ENCODE measurements at regions not wholly inside any gene's neighbourhood (a gene's known extent, or its start where the extent isn't known, plus 50 kb on each side); places are given as distances from the start of the nearest gene placed in this dataset.

DNA sequence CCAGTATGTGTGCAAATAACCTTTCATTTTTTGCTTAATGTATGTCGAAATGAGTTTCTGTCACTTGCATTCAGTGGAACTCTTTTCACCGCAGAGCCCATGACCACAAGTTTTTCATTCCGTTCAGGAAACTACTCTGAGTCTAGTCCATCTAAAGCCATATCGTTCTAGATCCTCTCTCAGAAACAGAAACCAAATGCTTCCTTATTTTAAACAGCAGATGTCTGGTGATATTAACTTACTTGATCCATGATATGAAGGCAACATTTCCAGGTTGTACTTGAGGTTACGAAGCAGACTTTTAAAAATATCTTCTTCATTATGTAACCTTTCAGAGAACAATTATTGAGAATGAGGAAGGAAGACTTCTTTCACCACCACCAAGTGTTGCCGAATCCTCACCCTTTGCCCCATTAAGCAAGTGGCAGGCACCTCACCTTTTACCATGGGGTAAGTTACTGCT lies 72.4 kb upstream of the GNAQ start:
- Mint-ChIP-seq H3K4me1 (no peaks in the 10 kb centered on the region), H3K36me3 (no peaks in the 10 kb centered on the region), H3K27me3 (ENCODE audit: insufficient read depth, low read depth) (no peaks in the 10 kb centered on the region), H3K9me3 (no peaks in the 10 kb centered on the region), H3K4me3 (no peak overlapping the region), H3K27ac (no peak overlapping the region)
- TF ChIP-seq EZH2 (IDR thresholded peaks at IDR 0.05) (no peak), EZH2phosphoT487 (IDR thresholded peaks at IDR 0.05) (no peak)
- Histone ChIP-seq H3K27me3 (no peaks in the 10 kb centered on the region), H2AFZ (replicated peaks) (no peak overlapping the region), H3K4me1 (peaks cover 7% of the 10 kb centered on the region), H4K20me1 (ENCODE audit: low read depth) (no peaks in the 10 kb centered on the region), H3K9me3 (ENCODE audit: low read depth) (no peaks in the 10 kb centered on the region), H3K79me2 (ENCODE audit: low read depth) (no peaks in the 10 kb centered on the region), H3K36me3 (no peaks in the 10 kb centered on the region), H3K4me3 (no peak overlapping the region), H3K4me2 (no peak overlapping the region), H3K9ac (no peak overlapping the region), H3K27ac (no peak overlapping the region), H3F3A (ENCODE audit: low read depth) (no peaks in the 10 kb centered on the region)
- no peak for DNase-seq (ENCODE audit: low spot score)

DNA sequence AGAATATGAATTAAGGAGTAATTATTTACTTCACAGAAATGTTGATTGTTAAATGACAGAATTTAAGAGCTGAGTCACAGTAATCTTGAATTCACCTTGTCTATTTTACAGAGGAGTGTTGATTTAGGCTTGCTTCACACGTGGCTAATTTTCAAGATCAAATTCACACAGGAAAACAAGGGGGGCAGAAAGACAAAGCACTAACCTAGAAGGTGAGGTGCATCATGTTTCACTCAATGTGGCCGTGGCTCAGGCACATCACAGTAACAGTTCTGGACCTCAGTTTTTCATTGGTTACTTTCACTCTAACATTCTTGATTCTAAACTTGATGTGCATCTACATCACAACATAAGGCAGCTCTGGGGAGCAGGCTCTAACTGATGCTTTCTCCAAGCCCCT lies 69.6 kb upstream of the GNAQ start:
- no peak for DNase-seq (ENCODE audit: low spot score)
- H3K79me2 ChIP-seq (ENCODE audit: low read depth), result no peaks in the 10 kb centered on the region
- no peaks in the 10 kb centered on the region for H3K9me3 Mint-ChIP-seq
- no peak overlapping the region for H3K9ac ChIP-seq
- no peaks in the 10 kb centered on the region for H3F3A ChIP-seq (ENCODE audit: low read depth)
- no peak overlapping the region for H2AFZ ChIP-seq (replicated peaks)
- no peaks in the 10 kb centered on the region for H4K20me1 ChIP-seq (ENCODE audit: low read depth)
- no peak overlapping the region for H3K27ac ChIP-seq
- no peak overlapping the region for H3K27ac Mint-ChIP-seq
- peaks cover 6% of the 10 kb centered on the region for H3K4me1 Mint-ChIP-seq
- no peaks in the 10 kb centered on the region for H3K36me3 Mint-ChIP-seq
- peaks cover 15% of the 10 kb centered on the region for H3K4me1 ChIP-seq
- no peaks in the 10 kb centered on the region for H3K27me3 Mint-ChIP-seq (ENCODE audit: insufficient read depth, low read depth)
- no peak overlapping the region for H3K4me3 Mint-ChIP-seq
- no peaks in the 10 kb centered on the region for H3K36me3 ChIP-seq
- H3K4me2 ChIP-seq, result no peak overlapping the region
- H3K27me3 ChIP-seq, result no peaks in the 10 kb centered on the region
- no peaks in the 10 kb centered on the region for H3K9me3 ChIP-seq (ENCODE audit: low read depth)
- no peak overlapping the region for H3K4me3 ChIP-seq
- no peak for TF ChIP-seq EZH2phosphoT487 (IDR thresholded peaks at IDR 0.05)
- TF ChIP-seq, protein P1, sequence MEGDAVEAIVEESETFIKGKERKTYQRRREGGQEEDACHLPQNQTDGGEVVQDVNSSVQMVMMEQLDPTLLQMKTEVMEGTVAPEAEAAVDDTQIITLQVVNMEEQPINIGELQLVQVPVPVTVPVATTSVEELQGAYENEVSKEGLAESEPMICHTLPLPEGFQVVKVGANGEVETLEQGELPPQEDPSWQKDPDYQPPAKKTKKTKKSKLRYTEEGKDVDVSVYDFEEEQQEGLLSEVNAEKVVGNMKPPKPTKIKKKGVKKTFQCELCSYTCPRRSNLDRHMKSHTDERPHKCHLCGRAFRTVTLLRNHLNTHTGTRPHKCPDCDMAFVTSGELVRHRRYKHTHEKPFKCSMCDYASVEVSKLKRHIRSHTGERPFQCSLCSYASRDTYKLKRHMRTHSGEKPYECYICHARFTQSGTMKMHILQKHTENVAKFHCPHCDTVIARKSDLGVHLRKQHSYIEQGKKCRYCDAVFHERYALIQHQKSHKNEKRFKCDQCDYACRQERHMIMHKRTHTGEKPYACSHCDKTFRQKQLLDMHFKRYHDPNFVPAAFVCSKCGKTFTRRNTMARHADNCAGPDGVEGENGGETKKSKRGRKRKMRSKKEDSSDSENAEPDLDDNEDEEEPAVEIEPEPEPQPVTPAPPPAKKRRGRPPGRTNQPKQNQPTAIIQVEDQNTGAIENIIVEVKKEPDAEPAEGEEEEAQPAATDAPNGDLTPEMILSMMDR (IDR thresholded peaks at IDR 0.05), result no peak
- no peak for TF ChIP-seq EZH2 (IDR thresholded peaks at IDR 0.05)

DNA sequence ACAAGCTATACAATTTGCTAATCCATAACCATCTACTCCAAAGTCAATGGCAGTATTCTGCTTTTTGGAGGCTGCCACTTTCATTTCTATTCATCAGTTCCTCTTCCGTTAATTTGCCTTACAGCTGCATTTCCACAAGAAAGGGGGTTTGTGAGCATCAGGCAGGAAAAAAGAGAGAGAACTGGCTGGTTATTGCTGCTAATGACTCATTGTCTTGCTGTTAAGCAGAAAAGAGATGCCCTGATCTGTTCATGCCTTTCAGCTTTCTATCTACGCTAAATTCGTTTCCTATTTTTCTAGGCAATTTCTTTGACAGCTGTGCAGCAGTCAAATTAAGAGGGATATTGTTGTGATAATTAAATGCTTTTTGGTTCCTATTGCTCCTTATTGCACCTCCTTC lies 65.9 kb upstream of the GNAQ start:
- H3K9ac ChIP-seq, result no peak overlapping the region

DNA sequence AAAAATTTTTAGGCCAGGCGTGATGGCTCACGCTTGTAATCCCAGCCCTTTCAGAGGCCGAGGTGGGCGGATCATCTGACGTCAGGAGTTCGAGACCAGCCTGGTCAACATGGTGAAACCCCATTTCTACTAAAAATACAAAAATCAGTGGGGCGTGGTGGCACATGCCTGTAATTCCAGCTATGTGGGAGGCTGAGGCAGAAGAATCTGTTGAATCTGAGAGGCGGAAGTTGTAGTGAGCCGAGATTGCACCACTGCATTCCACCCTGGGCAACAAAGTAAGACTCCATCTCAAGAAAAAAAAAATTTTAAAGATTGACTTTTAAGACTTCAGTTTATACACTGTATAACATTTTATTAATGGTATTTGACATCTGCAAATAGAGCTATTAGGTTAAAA lies 60.1 kb upstream of the GNAQ start:
- no peaks in the 10 kb centered on the region for H3K27me3 ChIP-seq
- DNase-seq (ENCODE audit: low spot score), result no peak
- no peak overlapping the region for H2AFZ ChIP-seq (replicated peaks)
- no peaks in the 10 kb centered on the region for H3K27me3 Mint-ChIP-seq (ENCODE audit: insufficient read depth, low read depth)
- no peak overlapping the region for H3K4me3 ChIP-seq
- no peaks in the 10 kb centered on the region for H3K36me3 ChIP-seq
- H3K4me3 Mint-ChIP-seq, result no peak overlapping the region
- no peaks in the 10 kb centered on the region for H3K4me1 Mint-ChIP-seq
- no peak overlapping the region for H3K27ac ChIP-seq
- H3K36me3 Mint-ChIP-seq, result no peaks in the 10 kb centered on the region
- H3K9me3 Mint-ChIP-seq, result peaks cover 7% of the 10 kb centered on the region
- H4K20me1 ChIP-seq (ENCODE audit: low read depth), result no peaks in the 10 kb centered on the region
- no peak overlapping the region for H3K9ac ChIP-seq
- H3K4me1 ChIP-seq, result no peaks in the 10 kb centered on the region
- no peak overlapping the region for H3K27ac Mint-ChIP-seq
- H3F3A ChIP-seq (ENCODE audit: low read depth), result no peaks in the 10 kb centered on the region
- TF ChIP-seq EZH2phosphoT487 (IDR thresholded peaks at IDR 0.05) (no peak), EZH2 (IDR thresholded peaks at IDR 0.05) (no peak)
- TF ChIP-seq, protein P1 (IDR thresholded peaks at IDR 0.05), result no peak
- H3K4me2 ChIP-seq, result no peak overlapping the region
- no peaks in the 10 kb centered on the region for H3K9me3 ChIP-seq (ENCODE audit: low read depth)
- H3K79me2 ChIP-seq (ENCODE audit: low read depth), result no peaks in the 10 kb centered on the region

More for the DNA sequence above, 65.9 kb upstream of the GNAQ start:
- Mint-ChIP-seq H3K4me3 (no peak overlapping the region), H3K27ac (no peak overlapping the region), H3K4me1 (peaks cover 6% of the 10 kb centered on the region), H3K9me3 (no peaks in the 10 kb centered on the region), H3K27me3 (ENCODE audit: insufficient read depth, low read depth) (no peaks in the 10 kb centered on the region), H3K36me3 (no peaks in the 10 kb centered on the region)
- no peak for DNase-seq (ENCODE audit: low spot score)
- Histone ChIP-seq H2AFZ (replicated peaks) (peak overlapping the region; percentile 19), H3K27ac (no peak overlapping the region), H3K4me2 (no peak overlapping the region), H3K4me1 (peaks cover 8% of the 10 kb centered on the region), H3F3A (ENCODE audit: low read depth) (no peaks in the 10 kb centered on the region), H3K27me3 (no peaks in the 10 kb centered on the region), H3K36me3 (no peaks in the 10 kb centered on the region), H3K79me2 (ENCODE audit: low read depth) (no peaks in the 10 kb centered on the region), H4K20me1 (ENCODE audit: low read depth) (no peaks in the 10 kb centered on the region), H3K4me3 (no peak overlapping the region), H3K9me3 (ENCODE audit: low read depth) (no peaks in the 10 kb centered on the region)
- TF ChIP-seq, protein P1 (IDR thresholded peaks at IDR 0.05), result no peak
- TF ChIP-seq EZH2 (IDR thresholded peaks at IDR 0.05) (no peak), EZH2phosphoT487 (IDR thresholded peaks at IDR 0.05) (no peak)

Data from neural progenitor cell (in vitro differentiated cells).